Right kidney (tissue), 1 donor: ENCODE measurements at regions not wholly inside any gene's neighbourhood (a gene's known extent, or its start where the extent isn't known, plus 50 kb on each side); places are given as distances from the start of the nearest gene placed in this dataset.
"Not testable (repeated sequence)": the region's sequence is repeated elsewhere in the genome, so short reads cannot be mapped to it uniquely, and the experiment has no call there.

ENCODE experiments used
- DNase-seq: peaks from one replicate; pipeline ENCODE4 v3.0.0-alpha.2; 2016

GRCh38 chr16:73398604-73399003 is 350.7 kb upstream of the ZFHX3 start:
- not testable (repeated sequence) for DNase-seq

DNA sequence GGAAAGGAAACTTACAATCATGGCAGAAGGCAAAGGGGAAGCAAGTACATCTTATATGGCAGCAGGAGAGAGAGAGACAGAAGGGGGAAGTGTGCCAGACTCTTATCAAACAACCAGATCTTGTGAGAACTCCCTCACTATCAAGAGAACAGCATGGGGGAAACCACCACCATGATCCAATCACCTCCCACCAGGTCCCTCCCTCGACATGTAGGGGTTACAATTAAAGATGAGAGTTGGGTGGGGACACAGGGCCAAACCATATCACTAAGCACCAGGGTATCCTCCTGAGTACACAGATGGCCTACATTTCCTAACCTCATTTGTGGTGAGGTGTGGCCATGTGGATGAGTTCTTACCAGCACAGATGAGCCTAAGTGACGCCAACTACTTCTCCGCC is 348.6 kb upstream of the ZFHX3 start:
- DNase-seq, result no peak

GRCh38 chr16:73390936-73391335 is 343.0 kb upstream of the ZFHX3 start:
- no peak for DNase-seq

- DNase-seq, result no peak
Measured at GRCh38 chr16:73390491-73390890, 342.6 kb upstream of the ZFHX3 start.

DNA sequence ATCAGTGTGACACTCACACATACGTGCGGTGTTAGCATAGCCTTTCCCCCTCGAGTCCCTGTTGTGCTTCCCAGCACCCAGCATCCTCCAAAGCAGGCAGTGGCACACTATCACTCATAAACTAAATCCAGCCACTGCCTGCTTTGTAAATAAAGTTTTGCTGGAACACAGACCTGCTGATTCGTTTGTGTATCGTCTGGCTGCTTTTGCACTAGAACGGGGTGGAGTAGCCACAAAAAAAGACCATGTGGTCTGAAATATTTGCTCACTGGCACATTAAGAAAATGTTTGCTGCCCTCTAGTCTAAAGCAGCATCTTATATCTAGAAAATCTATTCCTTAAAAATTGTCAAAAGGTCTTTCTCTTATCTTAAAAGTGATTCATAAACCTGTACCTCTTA is 341.2 kb upstream of the ZFHX3 start:
- DNase-seq, result no peak

DNA sequence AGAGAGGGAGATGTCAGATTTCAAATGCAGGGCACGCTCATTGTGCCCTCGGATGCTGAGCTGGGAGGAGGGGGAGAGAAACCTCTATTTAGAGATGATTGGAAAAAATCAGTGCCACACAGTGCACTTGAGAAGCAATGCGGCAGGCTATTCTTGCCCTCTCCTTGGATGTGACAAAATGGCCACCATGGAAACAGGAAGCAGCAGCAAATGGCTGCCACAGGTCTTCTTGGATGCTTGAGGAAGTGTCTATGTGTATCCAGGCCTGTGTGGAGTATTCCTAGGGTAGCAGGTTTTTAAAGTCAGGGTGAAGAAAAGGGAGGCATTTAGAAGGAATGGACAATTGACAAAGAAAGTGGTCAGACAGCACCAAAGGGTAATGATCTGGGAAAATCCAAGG is 340.1 kb upstream of the ZFHX3 start:
- DNase-seq, result no peak

GRCh38 chr16:73385696-73386095 is 337.8 kb upstream of the ZFHX3 start:
- DNase-seq, result no peak

DNA sequence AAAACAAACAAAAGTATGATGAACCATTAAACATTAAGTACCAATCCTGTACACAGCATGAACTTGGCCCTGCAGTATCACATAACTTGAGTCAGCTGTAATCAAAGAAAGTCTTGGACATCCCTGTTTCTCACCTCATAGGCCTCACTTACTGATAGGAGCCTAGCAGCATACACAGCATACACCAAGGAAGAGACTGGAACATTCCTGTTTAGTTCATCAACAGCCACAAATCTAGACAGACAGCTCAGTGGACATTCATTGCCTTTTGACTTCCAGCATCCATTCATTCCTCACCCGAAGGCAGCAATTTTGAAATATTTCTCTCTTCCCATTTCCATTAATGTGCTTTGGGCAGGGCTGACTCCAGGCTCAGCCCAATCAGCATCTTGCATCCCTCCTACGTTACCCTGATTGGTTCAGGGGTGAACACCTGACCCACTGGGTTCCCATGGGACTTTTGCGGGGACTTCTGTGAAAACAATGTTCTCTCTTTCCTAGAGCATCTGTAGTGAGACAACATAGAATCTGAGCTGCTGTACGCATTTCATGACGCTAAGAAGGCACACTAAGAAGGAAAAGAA is 336.7 kb upstream of the ZFHX3 start:
- DNase-seq, result no peak

- no peak for DNase-seq
Measured at GRCh38 chr16:73383988-73384365, 336.0 kb upstream of the ZFHX3 start.

GRCh38 chr16:73383195-73383987 is 335.5 kb upstream of the ZFHX3 start:
- no peak for DNase-seq

GRCh38 chr16:73378471-73378870 is 330.5 kb upstream of the ZFHX3 start:
- no peak for DNase-seq

GRCh38 chr16:73371584-73372319 is 323.8 kb upstream of the ZFHX3 start:
- no peak for DNase-seq

- DNase-seq, result no peak
Measured at GRCh38 chr16:73369851-73370250, 321.9 kb upstream of the ZFHX3 start.

- DNase-seq, result no peak
Measured at GRCh38 chr16:73368715-73369114, 320.8 kb upstream of the ZFHX3 start.

DNA sequence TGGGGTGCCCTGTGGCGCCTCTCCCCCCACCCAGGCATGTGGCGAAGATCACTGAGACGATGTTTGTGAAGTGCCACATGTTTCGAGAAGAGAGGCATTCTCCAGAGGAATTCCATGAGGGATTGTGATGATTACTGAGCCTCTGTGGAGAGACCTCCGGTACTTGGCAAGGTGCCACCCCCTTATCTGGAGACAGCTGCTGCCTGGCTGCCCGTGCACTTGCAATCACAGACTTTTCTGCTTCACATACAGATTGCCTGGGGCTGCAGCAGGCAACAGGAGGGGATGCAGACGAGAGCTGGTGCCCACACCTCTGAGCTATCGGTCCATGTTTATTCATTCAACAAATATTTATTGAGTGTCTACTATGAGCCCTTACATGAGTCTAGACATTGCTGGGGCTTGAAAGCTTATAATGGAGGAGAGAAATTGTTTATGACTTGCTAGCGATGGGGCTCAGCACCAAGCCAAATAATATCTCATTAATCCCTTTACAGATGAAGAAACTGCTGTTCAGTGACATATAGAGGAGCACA is 317.2 kb upstream of the ZFHX3 start:
- no peak for DNase-seq

- no peak for DNase-seq
Measured at GRCh38 chr16:73364413-73364812, 316.5 kb upstream of the ZFHX3 start.

DNA sequence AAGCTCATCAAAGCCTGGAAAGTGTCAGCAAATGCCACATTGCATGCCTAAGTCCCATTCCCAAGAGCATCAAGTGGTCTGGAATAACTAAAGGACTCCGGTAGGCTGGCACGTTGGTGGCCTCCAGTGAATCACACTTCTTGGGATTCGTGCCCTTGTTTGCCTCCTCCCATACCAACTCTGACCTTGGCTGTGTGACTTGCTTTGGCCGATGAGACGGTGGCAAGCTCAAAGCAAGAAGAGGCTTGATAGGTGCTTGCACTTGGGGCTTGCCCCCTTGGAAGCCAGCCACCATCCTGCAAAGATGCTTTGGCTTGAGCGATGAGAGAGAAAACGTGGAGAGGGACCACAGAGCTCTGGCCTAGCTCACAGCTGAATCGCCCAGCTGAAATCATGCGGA is 313.1 kb upstream of the ZFHX3 start:
- no peak for DNase-seq

DNA sequence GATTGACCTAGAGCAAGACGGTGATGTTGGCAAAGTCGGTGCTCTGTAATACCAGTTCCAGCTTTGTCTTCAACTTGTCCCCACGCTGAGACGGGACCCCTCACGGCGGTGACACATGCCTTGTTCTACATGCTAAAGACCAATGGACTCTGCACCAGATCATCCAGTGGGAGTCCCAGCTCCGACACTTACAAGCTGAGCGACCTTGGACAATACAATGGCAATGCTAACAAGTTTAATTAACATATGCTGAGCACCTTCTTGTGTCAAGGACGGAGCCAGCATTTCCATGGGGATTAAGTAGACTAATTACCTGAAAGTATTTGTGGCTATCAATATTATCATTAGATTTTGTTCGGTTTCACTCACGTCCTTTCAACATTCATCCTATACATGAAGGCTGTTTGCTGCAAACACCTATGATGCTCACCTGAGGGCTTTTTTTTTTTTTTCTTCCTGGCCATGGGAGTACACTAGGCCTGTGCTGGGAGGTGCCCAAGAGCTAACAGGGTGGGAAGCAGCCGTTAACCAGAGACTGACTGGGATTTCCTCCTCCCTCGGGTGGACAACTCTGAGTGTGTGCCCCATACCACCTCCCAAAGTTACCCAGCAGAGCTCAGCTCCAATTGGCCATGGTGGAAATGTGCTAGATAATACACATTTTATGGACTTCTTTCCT is 308.6 kb upstream of the ZFHX3 start:
- no peak for DNase-seq

- no peak for DNase-seq
Measured at GRCh38 chr16:73355981-73356380, 308.1 kb upstream of the ZFHX3 start.

DNA sequence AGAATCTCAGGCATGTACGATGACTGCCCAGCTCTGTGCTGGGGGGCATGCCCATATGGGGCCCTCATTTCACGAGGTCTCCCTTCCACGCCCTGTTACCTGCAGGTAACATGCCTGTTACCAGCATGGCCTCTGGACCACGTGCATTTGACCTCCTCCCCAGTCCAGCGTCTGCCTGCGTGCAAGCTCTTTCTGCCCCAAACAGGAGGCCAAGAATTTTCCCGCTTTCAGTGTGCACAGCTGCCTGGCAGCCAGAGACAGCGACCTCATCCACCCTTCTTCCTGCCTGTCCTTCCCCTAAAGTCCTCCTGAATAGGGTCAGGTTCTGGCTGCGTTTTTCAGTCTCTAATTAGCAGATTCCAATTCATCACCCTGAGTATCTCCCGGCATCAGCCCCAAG is 306.5 kb upstream of the ZFHX3 start:
- DNase-seq, result no peak

DNA sequence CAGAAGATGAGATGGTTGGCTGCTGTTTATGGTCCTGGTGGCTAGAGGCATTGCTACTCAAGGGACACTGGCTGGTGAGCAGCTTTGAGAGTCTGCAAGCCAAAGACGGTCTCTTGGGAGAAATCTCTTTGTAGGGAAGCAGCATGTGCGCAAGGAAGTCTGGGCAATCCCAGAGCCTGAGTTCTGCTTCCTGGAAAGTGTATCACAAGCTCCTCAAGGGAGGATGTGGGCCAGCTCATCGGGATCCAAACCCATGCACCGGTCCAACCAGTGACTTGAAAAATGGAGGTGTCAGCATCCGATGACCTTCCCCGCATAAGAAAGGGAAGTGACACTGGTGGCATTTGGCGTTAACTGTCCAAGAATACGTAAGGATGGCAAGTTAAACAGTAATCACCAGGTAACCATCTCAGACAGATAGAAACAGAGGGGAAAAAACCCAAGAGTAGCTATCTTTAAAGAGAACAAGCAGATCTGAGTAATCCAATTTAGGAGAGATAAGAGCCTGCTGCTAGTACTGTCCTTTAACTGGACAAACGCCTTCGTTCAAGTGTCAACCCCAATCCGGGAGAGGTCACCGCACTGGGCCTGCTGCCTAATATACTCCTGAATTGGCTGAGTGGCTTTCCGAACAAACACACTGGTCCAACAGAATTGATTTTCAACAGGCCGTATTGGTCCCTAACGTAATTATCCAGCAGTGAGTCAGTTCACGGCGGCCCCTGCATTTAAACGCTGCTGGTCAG is 303.0 kb upstream of the ZFHX3 start:
- no peak for DNase-seq
